ENCODE measurements at regions not wholly inside any gene's neighbourhood (a gene's known extent, or its start where the extent isn't known, plus 50 kb on each side); places are given as distances from the start of the nearest gene placed in this dataset.

DNA sequence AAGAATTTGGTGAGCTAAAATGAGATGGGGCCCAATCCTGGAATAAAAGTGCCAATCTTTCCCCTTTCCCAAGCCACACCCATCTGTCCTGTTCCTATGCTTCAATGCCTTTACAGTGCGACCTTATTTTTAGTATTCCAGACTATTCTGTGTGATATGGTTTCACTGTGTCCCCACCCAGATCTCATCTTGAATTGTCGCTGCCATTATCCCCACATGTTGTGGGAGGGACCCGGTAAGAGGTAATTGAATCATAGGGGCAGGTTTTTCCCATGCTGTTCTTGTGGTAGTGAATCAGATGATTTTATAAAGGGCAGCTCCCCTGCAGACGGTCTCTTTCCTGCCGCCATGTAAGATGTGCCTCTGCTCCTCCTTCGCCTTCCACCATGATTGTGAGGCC, 129.3 kb upstream of the KIF26B start:
- Histone ChIP-seq H3K79me2 (replicated peaks; ENCODE audit: insufficient read depth, low read length) (no peaks in the 10 kb centered on the region), H3K27ac (ENCODE audit: low read length) (no peak overlapping the region), H2AFZ (ENCODE audit: low read depth, low read length) (no peak overlapping the region), H3K9ac (ENCODE audit: low read length) (no peak overlapping the region), H3K9me2 (ENCODE audit: insufficient read depth, low read length) (no peaks in the 10 kb centered on the region), H3K27me3 (ENCODE audit: insufficient read depth, low read depth, low read length) (no peaks in the 10 kb centered on the region), H3K4me3 (ENCODE audit: low read length) (no peak overlapping the region), H3K9me3 (ENCODE audit: low read length) (no peaks in the 10 kb centered on the region), H3K36me3 (ENCODE audit: insufficient read depth, low read length) (no peaks in the 10 kb centered on the region), H3K4me2 (ENCODE audit: low read length) (no peak overlapping the region), H4K20me1 (ENCODE audit: insufficient read depth) (no peaks in the 10 kb centered on the region), H3F3A (ENCODE audit: insufficient read depth, low read length, poor library complexity, severe bottlenecking) (no peaks in the 10 kb centered on the region)
- TF ChIP-seq MXI1 (conservative IDR thresholded peaks at IDR 0.05; ENCODE audit: poor library complexity, severe bottlenecking), result no peak
- TF ChIP-seq, protein P1, sequence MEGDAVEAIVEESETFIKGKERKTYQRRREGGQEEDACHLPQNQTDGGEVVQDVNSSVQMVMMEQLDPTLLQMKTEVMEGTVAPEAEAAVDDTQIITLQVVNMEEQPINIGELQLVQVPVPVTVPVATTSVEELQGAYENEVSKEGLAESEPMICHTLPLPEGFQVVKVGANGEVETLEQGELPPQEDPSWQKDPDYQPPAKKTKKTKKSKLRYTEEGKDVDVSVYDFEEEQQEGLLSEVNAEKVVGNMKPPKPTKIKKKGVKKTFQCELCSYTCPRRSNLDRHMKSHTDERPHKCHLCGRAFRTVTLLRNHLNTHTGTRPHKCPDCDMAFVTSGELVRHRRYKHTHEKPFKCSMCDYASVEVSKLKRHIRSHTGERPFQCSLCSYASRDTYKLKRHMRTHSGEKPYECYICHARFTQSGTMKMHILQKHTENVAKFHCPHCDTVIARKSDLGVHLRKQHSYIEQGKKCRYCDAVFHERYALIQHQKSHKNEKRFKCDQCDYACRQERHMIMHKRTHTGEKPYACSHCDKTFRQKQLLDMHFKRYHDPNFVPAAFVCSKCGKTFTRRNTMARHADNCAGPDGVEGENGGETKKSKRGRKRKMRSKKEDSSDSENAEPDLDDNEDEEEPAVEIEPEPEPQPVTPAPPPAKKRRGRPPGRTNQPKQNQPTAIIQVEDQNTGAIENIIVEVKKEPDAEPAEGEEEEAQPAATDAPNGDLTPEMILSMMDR (IDR thresholded peaks at IDR 0.05; ENCODE audit: poor library complexity, severe bottlenecking), result no peak
- no peak for TF ChIP-seq POLR2AphosphoS5 (IDR thresholded peaks at IDR 0.05)
- no peak for TF ChIP-seq RAD21 (conservative IDR thresholded peaks at IDR 0.05)
- no peak for TF ChIP-seq SMC3 (conservative IDR thresholded peaks at IDR 0.05; ENCODE audit: poor library complexity)
- TF ChIP-seq EZH2 (IDR thresholded peaks at IDR 0.05; ENCODE audit: borderline replicate concordance, insufficient read depth, low read length, poor library complexity, severe bottlenecking), result no peak
- TF ChIP-seq TAF1 (IDR thresholded peaks at IDR 0.05; ENCODE audit: low read depth), result no peak
- TF ChIP-seq, protein P2, sequence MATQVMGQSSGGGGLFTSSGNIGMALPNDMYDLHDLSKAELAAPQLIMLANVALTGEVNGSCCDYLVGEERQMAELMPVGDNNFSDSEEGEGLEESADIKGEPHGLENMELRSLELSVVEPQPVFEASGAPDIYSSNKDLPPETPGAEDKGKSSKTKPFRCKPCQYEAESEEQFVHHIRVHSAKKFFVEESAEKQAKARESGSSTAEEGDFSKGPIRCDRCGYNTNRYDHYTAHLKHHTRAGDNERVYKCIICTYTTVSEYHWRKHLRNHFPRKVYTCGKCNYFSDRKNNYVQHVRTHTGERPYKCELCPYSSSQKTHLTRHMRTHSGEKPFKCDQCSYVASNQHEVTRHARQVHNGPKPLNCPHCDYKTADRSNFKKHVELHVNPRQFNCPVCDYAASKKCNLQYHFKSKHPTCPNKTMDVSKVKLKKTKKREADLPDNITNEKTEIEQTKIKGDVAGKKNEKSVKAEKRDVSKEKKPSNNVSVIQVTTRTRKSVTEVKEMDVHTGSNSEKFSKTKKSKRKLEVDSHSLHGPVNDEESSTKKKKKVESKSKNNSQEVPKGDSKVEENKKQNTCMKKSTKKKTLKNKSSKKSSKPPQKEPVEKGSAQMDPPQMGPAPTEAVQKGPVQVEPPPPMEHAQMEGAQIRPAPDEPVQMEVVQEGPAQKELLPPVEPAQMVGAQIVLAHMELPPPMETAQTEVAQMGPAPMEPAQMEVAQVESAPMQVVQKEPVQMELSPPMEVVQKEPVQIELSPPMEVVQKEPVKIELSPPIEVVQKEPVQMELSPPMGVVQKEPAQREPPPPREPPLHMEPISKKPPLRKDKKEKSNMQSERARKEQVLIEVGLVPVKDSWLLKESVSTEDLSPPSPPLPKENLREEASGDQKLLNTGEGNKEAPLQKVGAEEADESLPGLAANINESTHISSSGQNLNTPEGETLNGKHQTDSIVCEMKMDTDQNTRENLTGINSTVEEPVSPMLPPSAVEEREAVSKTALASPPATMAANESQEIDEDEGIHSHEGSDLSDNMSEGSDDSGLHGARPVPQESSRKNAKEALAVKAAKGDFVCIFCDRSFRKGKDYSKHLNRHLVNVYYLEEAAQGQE (IDR thresholded peaks at IDR 0.05; ENCODE audit: borderline replicate concordance), result no peak
- no peak for TF ChIP-seq EP300 (conservative IDR thresholded peaks at IDR 0.05; ENCODE audit: poor library complexity, severe bottlenecking)

- TF ChIP-seq, protein P2 (IDR thresholded peaks at IDR 0.05; ENCODE audit: borderline replicate concordance), result no peak
- TF ChIP-seq EP300 (conservative IDR thresholded peaks at IDR 0.05; ENCODE audit: poor library complexity, severe bottlenecking) (no peak), TAF1 (IDR thresholded peaks at IDR 0.05; ENCODE audit: low read depth) (no peak), EZH2 (IDR thresholded peaks at IDR 0.05; ENCODE audit: borderline replicate concordance, insufficient read depth, low read length, poor library complexity, severe bottlenecking) (no peak), POLR2AphosphoS5 (IDR thresholded peaks at IDR 0.05) (no peak), RAD21 (conservative IDR thresholded peaks at IDR 0.05) (no peak), SMC3 (conservative IDR thresholded peaks at IDR 0.05; ENCODE audit: poor library complexity) (no peak)
- TF ChIP-seq, protein P1 (IDR thresholded peaks at IDR 0.05; ENCODE audit: poor library complexity, severe bottlenecking), result no peak
- Histone ChIP-seq H3K27ac (ENCODE audit: low read length) (no peak overlapping the region), H3K36me3 (ENCODE audit: insufficient read depth, low read length) (no peaks in the 10 kb centered on the region), H3K4me3 (ENCODE audit: low read length) (no peak overlapping the region), H3K79me2 (replicated peaks; ENCODE audit: insufficient read depth, low read length) (no peaks in the 10 kb centered on the region), H3K9ac (ENCODE audit: low read length) (no peak overlapping the region), H3K4me2 (ENCODE audit: low read length) (no peak overlapping the region), H3K9me3 (ENCODE audit: low read length) (no peaks in the 10 kb centered on the region), H3K9me2 (ENCODE audit: insufficient read depth, low read length) (no peaks in the 10 kb centered on the region), H2AFZ (ENCODE audit: low read depth, low read length) (no peak overlapping the region), H3K27me3 (ENCODE audit: insufficient read depth, low read depth, low read length) (no peaks in the 10 kb centered on the region), H3F3A (ENCODE audit: insufficient read depth, low read length, poor library complexity, severe bottlenecking) (no peaks in the 10 kb centered on the region), H4K20me1 (ENCODE audit: insufficient read depth) (no peaks in the 10 kb centered on the region)
These were observed 131.6 kb upstream of the KIF26B start for GRCh38 chr1:245023222-245023621.

All from neural cell (in vitro differentiated cells).